ENCODE measurements at regions not wholly inside any gene's neighbourhood (a gene's known extent, or its start where the extent isn't known, plus 50 kb on each side); places are given as distances from the start of the nearest gene placed in this dataset.
"Not testable (repeated sequence)": the region's sequence is repeated elsewhere in the genome, so short reads cannot be mapped to it uniquely, and the experiment has no call there.

- DNase-seq (ENCODE audit: low read depth), result no peak
Observed at GRCh38 chr22:49413146-49413545, 414.5 kb downstream of the BRD1 start.

GRCh38 chr22:49412236-49412635, 415.4 kb downstream of the BRD1 start:
- no peak for DNase-seq (ENCODE audit: low read depth)

GRCh38 chr22:49411236-49411635, 416.4 kb downstream of the BRD1 start:
- no peak for DNase-seq (ENCODE audit: low read depth)

GRCh38 chr22:49408102-49408836, 419.4 kb downstream of the BRD1 start:
- no peak for DNase-seq (ENCODE audit: low read depth)

GRCh38 chr22:49406879-49407587, 420.6 kb downstream of the BRD1 start:
- no peak for DNase-seq (ENCODE audit: low read depth)

GRCh38 chr22:49406047-49406650, 421.5 kb downstream of the BRD1 start:
- no peak for DNase-seq (ENCODE audit: low read depth)

GRCh38 chr22:49405590-49405989, 422.1 kb downstream of the BRD1 start:
- no peak for DNase-seq (ENCODE audit: low read depth)

GRCh38 chr22:49404576-49405241, 423.0 kb downstream of the BRD1 start:
- DNase-seq (ENCODE audit: low read depth), result no peak

- no peak for DNase-seq (ENCODE audit: low read depth)
Observed at GRCh38 chr22:49404020-49404419, 423.7 kb downstream of the BRD1 start.

GRCh38 chr22:49403102-49403501, 424.6 kb downstream of the BRD1 start:
- DNase-seq (ENCODE audit: low read depth), result no peak

- DNase-seq (ENCODE audit: low read depth), result no peak
Observed at GRCh38 chr22:49402169-49402568, 425.5 kb downstream of the BRD1 start.

GRCh38 chr22:49400941-49401598, 426.6 kb downstream of the BRD1 start:
- no peak for DNase-seq (ENCODE audit: low read depth)

- no peak for DNase-seq (ENCODE audit: low read depth)
Observed at GRCh38 chr22:49400136-49400940, 427.3 kb downstream of the BRD1 start.

- DNase-seq (ENCODE audit: low read depth), result no peak
Observed at GRCh38 chr22:49398646-49399045, 429.0 kb downstream of the BRD1 start.

- no peak for DNase-seq (ENCODE audit: low read depth)
Observed at GRCh38 chr22:49398115-49398514, 429.6 kb downstream of the BRD1 start.

GRCh38 chr22:49396817-49397216, 430.9 kb downstream of the BRD1 start:
- DNase-seq (ENCODE audit: low read depth), result no peak

GRCh38 chr22:49395617-49396016, 432.1 kb downstream of the BRD1 start:
- no peak for DNase-seq (ENCODE audit: low read depth)

- DNase-seq (ENCODE audit: low read depth), result not testable (repeated sequence)
Observed at GRCh38 chr22:49395062-49395461, 432.6 kb downstream of the BRD1 start.

- no peak for DNase-seq (ENCODE audit: low read depth)
Observed at GRCh38 chr22:49394116-49394785, 433.4 kb downstream of the BRD1 start.

- DNase-seq (ENCODE audit: low read depth), result no peak
Observed at GRCh38 chr22:49393526-49393925, 434.1 kb downstream of the BRD1 start.

All from activated T-helper 1 cell treated with Interleukin-2 at 50 U/mL for 16 hours (primary cell).